PC-3 (cell line): ENCODE measurements at regions not wholly inside any gene's neighbourhood (a gene's known extent, or its start where the extent isn't known, plus 50 kb on each side); places are given as distances from the start of the nearest gene placed in this dataset.

Experiments
- ATAC-seq: fragments of 200-7000 bp; cut with Tn5 transposase; 2 replicates; pipeline ENCODE4 v1.9.1; 2020; ENCODE audit warnings: mild to moderate bottlenecking, moderate library complexity
- BruUV-seq: library from RNA; stranded (reverse); fragments of 400-500 nt; replicated peaks from 2 replicates; lab custom pipeline; 2021; lab: Mats Ljungman, UMichigan
- CTCF ChIA-PET: fragments of 300-600 bp; sonication (Branson Sonifier 250); formaldehyde crosslinking; loops from one replicate; lab custom pipeline; 2022; ENCODE audit warnings: antibody characterized with exemption; lab: Charles Lee
- POLR2A ChIA-PET: fragments of 300-600 bp; sonication (Branson Sonifier 250); formaldehyde crosslinking; loops from one replicate; lab custom pipeline; 2022; ENCODE audit warnings: antibody characterized with exemption; ENCODE audit not compliant: unreplicated experiment; lab: Charles Lee
- DNase-seq: peaks from one replicate; pipeline ENCODE4 v3.0.0-alpha.2; 2015
- H2AFZ ChIP-seq: fragments of 300-600 bp; sonication (generic); 2 replicates; pipeline ENCODE4 v1.6.0; 2016; ENCODE audit warnings: antibody characterized with exemption, low read length
- H3F3A ChIP-seq: fragments of 300-600 bp; sonication (generic); one replicate; pipeline ENCODE4 v1.6.0; 2017; ENCODE audit warnings: antibody characterized with exemption, low read length, control low read depth, mild to moderate bottlenecking; ENCODE audit not compliant: unreplicated experiment
- H3K27ac ChIP-seq: fragments of 300-600 bp; sonication (generic); 2 replicates; pipeline ENCODE4 v1.5.1; 2016; ENCODE audit warnings: mild to moderate bottlenecking, low read length
- H3K27me3 ChIP-seq: fragments of 300-600 bp; sonication (generic); 2 replicates; pipeline ENCODE4 v1.6.1; 2016; ENCODE audit warnings: low read length, mixed read lengths
- H3K36me3 ChIP-seq: fragments of 300-600 bp; sonication (generic); 2 replicates; pipeline ENCODE4 v1.6.1; 2016; ENCODE audit warnings: low read depth, mixed run types, low read length, mixed read lengths
- H3K4me1 ChIP-seq: fragments of 300-600 bp; sonication (generic); 2 replicates; pipeline ENCODE4 v1.5.1; 2016; ENCODE audit warnings: low read length; ENCODE audit not compliant: insufficient read depth
- H3K4me2 ChIP-seq: fragments of 300-600 bp; sonication (generic); 2 replicates; pipeline ENCODE4 v1.6.0; 2016; ENCODE audit warnings: low read length
- H3K4me3 ChIP-seq: fragments of 300-600 bp; sonication (generic); 2 replicates; pipeline ENCODE4 v1.5.1; 2016; ENCODE audit warnings: mild to moderate bottlenecking, low read length, mixed read lengths
- H3K79me2 ChIP-seq: fragments of 300-600 bp; sonication (generic); 2 replicates; pipeline ENCODE4 v1.6.1; 2017; ENCODE audit warnings: low read length, mixed read lengths
- H3K9ac ChIP-seq: fragments of 300-600 bp; sonication (generic); 2 replicates; pipeline ENCODE4 v1.6.0; 2016; ENCODE audit warnings: mild to moderate bottlenecking, low read length
- H3K9me2 ChIP-seq: fragments of 300-600 bp; sonication (generic); replicated peaks from 2 replicates; pipeline ENCODE4 v1.6.1; 2016; ENCODE audit warnings: mixed run types, low read length, mixed read lengths
- H3K9me3 ChIP-seq: fragments of 300-600 bp; sonication (generic); 2 replicates; pipeline ENCODE4 v1.6.1; 2016; ENCODE audit warnings: low read length, mixed read lengths
- H4K20me1 ChIP-seq: fragments of 300-600 bp; sonication (generic); 2 replicates; pipeline ENCODE4 v1.6.1; 2016; ENCODE audit warnings: low read length, mixed read lengths
- CTCF ChIP-seq: fragments of 300-600 bp; sonication (generic); conservative IDR thresholded peaks from 2 replicates; pipeline ENCODE4 v1.5.1; 2017; ENCODE audit warnings: antibody characterized with exemption, low read depth, mild to moderate bottlenecking, low read length
- EZH2 ChIP-seq: fragments of 300-600 bp; sonication (generic); IDR thresholded peaks from one replicate; pipeline ENCODE4 v1.6.1; 2017; ENCODE audit warnings: antibody characterized with exemption, mild to moderate bottlenecking, low read length; ENCODE audit not compliant: unreplicated experiment
- EZH2phosphoT487 ChIP-seq: fragments of 300-600 bp; sonication (generic); IDR thresholded peaks from 2 replicates; pipeline ENCODE4 v1.6.1; 2018; ENCODE audit warnings: mild to moderate bottlenecking, antibody characterized with exemption, low read length, borderline replicate concordance
- intact Hi-C: fragments of 100-400 bp; cut with micrococcal nuclease; formaldehyde crosslinking; loops from 2 replicates; pipeline ENCODE4 v1.9.0; 2023

GRCh38 chr7:51636503-51636902 lies 319.9 kb upstream of the COBL start:
- Histone ChIP-seq H3K9me3 (no peaks in the 10 kb centered on the region), H3K4me2 (no peak overlapping the region), H3K4me1 (no peaks in the 10 kb centered on the region), H4K20me1 (no peaks in the 10 kb centered on the region), H3K36me3 (no peaks in the 10 kb centered on the region), H3K4me3 (no peak overlapping the region), H3K9me2 (no peaks in the 10 kb centered on the region), H3K27ac (no peak overlapping the region), H2AFZ (no peak overlapping the region), H3K9ac (no peak overlapping the region), H3K79me2 (no peaks in the 10 kb centered on the region), H3K27me3 (0 out of 2 replicates have a peak, but pooled peaks cover 7% of the 10 kb centered on the region), H3F3A (no peaks in the 10 kb centered on the region)
- no peak for TF ChIP-seq CTCF
- no peak for TF ChIP-seq EZH2phosphoT487
- ChIA-PET CTCF (interaction anchor here (0.6 kb wide), 1 partner anchor 454 kb away, joined by 3 read pairs; no protein-coding TSS in a partner anchor), POLR2A (no interaction called here)
- intact Hi-C loops = no loop called here
- ATAC-seq (no peak), DNase-seq (no peak)
- no TSS peak for BruUV-seq

GRCh38 chr7:51635775-51636174 lies 319.2 kb upstream of the COBL start:
- Histone ChIP-seq H3K79me2 (no peaks in the 10 kb centered on the region), H3K27me3 (0 out of 2 replicates have a peak, but pooled peaks cover 7% of the 10 kb centered on the region), H3K27ac (no peak overlapping the region), H3F3A (no peaks in the 10 kb centered on the region), H3K9me3 (no peaks in the 10 kb centered on the region), H3K9ac (no peak overlapping the region), H2AFZ (no peak overlapping the region), H3K36me3 (no peaks in the 10 kb centered on the region), H3K9me2 (no peaks in the 10 kb centered on the region), H4K20me1 (no peaks in the 10 kb centered on the region), H3K4me3 (no peak overlapping the region), H3K4me2 (no peak overlapping the region), H3K4me1 (no peaks in the 10 kb centered on the region)
- DNase-seq = no peak
- ChIA-PET POLR2A (no interaction called here), CTCF (no interaction called here)
- no peak for ATAC-seq
- no peak for TF ChIP-seq CTCF
- TF ChIP-seq EZH2phosphoT487 = no peak
- TF ChIP-seq EZH2 = no peak
- intact Hi-C loops = no loop called here
- no TSS peak for BruUV-seq

GRCh38 chr7:51634538-51634937 lies 317.9 kb upstream of the COBL start:
- Histone ChIP-seq H3K9me2 (no peaks in the 10 kb centered on the region), H3K79me2 (no peaks in the 10 kb centered on the region), H3K4me2 (no peak overlapping the region), H3K9ac (no peak overlapping the region), H2AFZ (no peak overlapping the region), H3K27ac (no peak overlapping the region), H3K9me3 (no peaks in the 10 kb centered on the region), H3K4me3 (no peak overlapping the region), H3K36me3 (no peaks in the 10 kb centered on the region), H3K4me1 (no peaks in the 10 kb centered on the region), H3K27me3 (no peaks in the 10 kb centered on the region), H3F3A (no peaks in the 10 kb centered on the region), H4K20me1 (no peaks in the 10 kb centered on the region)
- ATAC-seq = no peak
- no peak for DNase-seq
- CTCF ChIA-PET = no interaction called here
- TF ChIP-seq EZH2phosphoT487 (no peak), EZH2 (no peak), CTCF (no peak)
- intact Hi-C loops = no loop called here
- BruUV-seq = no TSS peak
- POLR2A ChIA-PET = no interaction called here
